A549 (cell line): ENCODE measurements at regions not wholly inside any gene's neighbourhood (a gene's known extent, or its start where the extent isn't known, plus 50 kb on each side); places are given as distances from the start of the nearest gene placed in this dataset.

ENCODE experiments used
- ATAC-seq, 2 experiments: fragments of 200-7000 bp in 1 of 2; fragments of >200 bp in 1 of 2; cut with Nextera tagmentation in 1 of 2; cut with Tn5 transposase in 1 of 2; 3 replicates each; pipeline versions ENCODE4 v1.8.0 to v1.9.1; 2018 to 2020; ENCODE audit warnings: mild to moderate bottlenecking in 1 of 2, moderate library complexity in 1 of 2
- CTCF ChIA-PET: fragments of 300-600 bp; sonication (Branson Sonifier 250); formaldehyde crosslinking; extraction: SDS; loops from one replicate; lab custom pipeline; 2021; ENCODE audit warnings: antibody characterized with exemption, inconsistent platforms; lab: Yijun Ruan, JAX
- POLR2A ChIA-PET: fragments of 350-600 bp; formaldehyde crosslinking; extraction: SDS; loops from one replicate; lab custom pipeline; 2021; ENCODE audit warnings: antibody characterized with exemption, inconsistent platforms; lab: Yijun Ruan, JAX
- DNase-seq, 2 experiments: peaks; one replicate each; pipeline versions ENCODE4 v3.0.0 to v3.0.0-alpha.2; 2011 to 2016; ENCODE audit warnings: low read depth in 1 of 2, low spot score in 1 of 2
- FAIRE-seq: peaks from 2 replicates; lab custom pipeline; 2011; peaks lifted over from hg19 to GRCh38; lab: Jason Lieb, UNC
- H3K27ac ChIP-seq, 2 experiments: fragments of >200 bp; sonication (Bioruptor Twin); formaldehyde crosslinking; 3 replicates each; pipeline ENCODE4 v1.5.1; 2016 to 2017
- H3K4me1 ChIP-seq: fragments of >200 bp; sonication (Bioruptor Twin); formaldehyde crosslinking; 3 replicates; pipeline ENCODE4 v1.6.1; 2016
- H3K4me2 ChIP-seq: fragments of >200 bp; sonication (Bioruptor Twin); formaldehyde crosslinking; 3 replicates; pipeline ENCODE4 v1.6.1; 2016
- H3K4me3 ChIP-seq: fragments of >200 bp; sonication (Bioruptor Twin); formaldehyde crosslinking; 3 replicates; pipeline ENCODE4 v1.5.1; 2016
- H3K9me3 ChIP-seq: fragments of >200 bp; sonication (Bioruptor Twin); formaldehyde crosslinking; 3 replicates; pipeline ENCODE4 v1.6.1; 2016
- ATOH8 ChIP-seq: fragments of 250-450 bp; sonication (Bioruptor Pico); IDR thresholded peaks from 2 replicates; pipeline ENCODE4 v1.5.0; 2020; ENCODE audit warnings: low read depth, mild to moderate bottlenecking, moderate library complexity
- BCL3 ChIP-seq: fragments of >200 bp; sonication (Bioruptor Twin); formaldehyde crosslinking; IDR thresholded peaks from 3 replicates; pipeline ENCODE4 v1.6.1; 2016
- CHD2 ChIP-seq: fragments of 150-350 bp; IDR thresholded peaks from 2 replicates; pipeline ENCODE4 v1.6.1; 2014; ENCODE audit warnings: low read length; ENCODE audit not compliant: partially characterized antibody
- EHF ChIP-seq: fragments of 250-450 bp; sonication (Bioruptor Pico); IDR thresholded peaks from 2 replicates; pipeline ENCODE4 v1.5.0; 2020; ENCODE audit warnings: mild to moderate bottlenecking
- ELK1 ChIP-seq: fragments of 150-350 bp; IDR thresholded peaks from 2 replicates; pipeline ENCODE4 v1.6.1; 2014; ENCODE audit warnings: low read depth, mild to moderate bottlenecking, low read length
- EP300 ChIP-seq, 2 experiments: fragments of >200 bp; sonication (Bioruptor Twin); formaldehyde crosslinking; IDR thresholded peaks; 2 replicates in 1 of 2; 3 replicates in 1 of 2; pipeline ENCODE4 v1.6.1; 2016 to 2017
- ESRRA ChIP-seq: fragments of 150-350 bp; IDR thresholded peaks from 2 replicates; pipeline ENCODE4 v1.6.1; 2014; ENCODE audit warnings: mild to moderate bottlenecking, low read length, borderline replicate concordance
- FOSB ChIP-seq: fragments of 250-450 bp; sonication (Bioruptor Pico); IDR thresholded peaks from 2 replicates; pipeline ENCODE4 v1.5.0; 2020; ENCODE audit warnings: mild to moderate bottlenecking, moderate library complexity
- FOSL2 ChIP-seq, 2 experiments: fragments of 450-650 bp in 1 of 2; fragments of >200 bp in 1 of 2; sonication (Bioruptor Twin) in 1 of 2; formaldehyde crosslinking; IDR thresholded peaks; 2 replicates each; pipeline versions ENCODE4 v1.5.0 to v1.6.1; 2016 to 2020; ENCODE audit warnings: mild to moderate bottlenecking in 1 of 2, moderate library complexity in 1 of 2
- HEYL ChIP-seq: fragments of 250-450 bp; sonication (Bioruptor Pico); IDR thresholded peaks from 2 replicates; pipeline ENCODE4 v1.8.0; 2021; ENCODE audit warnings: mild to moderate bottlenecking, moderate library complexity
- HOXA7 ChIP-seq: fragments of 250-450 bp; sonication (Bioruptor Pico); IDR thresholded peaks from 2 replicates; pipeline ENCODE4 v1.5.0; 2020; ENCODE audit warnings: mild to moderate bottlenecking, moderate library complexity
- HOXB13 ChIP-seq: fragments of 250-450 bp; sonication (Bioruptor Pico); IDR thresholded peaks from 2 replicates; pipeline ENCODE4 v1.5.0; 2020; ENCODE audit warnings: low read depth, mild to moderate bottlenecking, moderate library complexity
- HOXB5 ChIP-seq: fragments of 250-450 bp; sonication (Bioruptor Pico); IDR thresholded peaks from 2 replicates; pipeline ENCODE4 v1.5.0; 2020; ENCODE audit warnings: mild to moderate bottlenecking, moderate library complexity
- KDM1A ChIP-seq: fragments of 200-600 bp; sonication (generic); IDR thresholded peaks from 2 replicates; pipeline ENCODE4 v1.6.1; 2016; ENCODE audit warnings: low read depth, mild to moderate bottlenecking
- KDM5A ChIP-seq: fragments of 200-600 bp; sonication (generic); IDR thresholded peaks from 2 replicates; pipeline ENCODE4 v1.6.1; 2016; ENCODE audit warnings: antibody characterized with exemption, mild to moderate bottlenecking
- MAFK ChIP-seq: fragments of 450-650 bp; IDR thresholded peaks from 2 replicates; pipeline ENCODE4 v1.6.1; 2014; ENCODE audit not compliant: partially characterized antibody
- MYC ChIP-seq: IDR thresholded peaks from 2 replicates; pipeline ENCODE4 v1.6.1; 2012; ENCODE audit warnings: mild to moderate bottlenecking, inconsistent platforms, low read length, improper control_type of control experiment, borderline replicate concordance
- NR3C1 ChIP-seq: fragments of >200 bp; sonication (Bioruptor Twin); formaldehyde crosslinking; IDR thresholded peaks from 3 replicates; pipeline ENCODE4 v1.6.1; 2017
- PHF8 ChIP-seq: fragments of 200-600 bp; sonication (generic); IDR thresholded peaks from 2 replicates; pipeline ENCODE4 v1.6.1; 2016; ENCODE audit warnings: low read depth, mild to moderate bottlenecking, antibody characterized with exemption, moderate library complexity, borderline replicate concordance
- POLR2A ChIP-seq: IDR thresholded peaks from 2 replicates; pipeline ENCODE4 v1.6.1; 2012; ENCODE audit warnings: mild to moderate bottlenecking, low read length
- RARB ChIP-seq: fragments of 250-450 bp; sonication (Bioruptor Pico); IDR thresholded peaks from 2 replicates; pipeline ENCODE4 v1.8.0; 2021; ENCODE audit warnings: mild to moderate bottlenecking, moderate library complexity
- ZSCAN20 ChIP-seq: fragments of 250-450 bp; sonication (Bioruptor Pico); IDR thresholded peaks from 2 replicates; pipeline ENCODE4 v1.8.0; 2022; ENCODE audit warnings: mild to moderate bottlenecking, moderate library complexity
- WGBS: methylation state at CpG from one replicate; pipeline ENCODE4 v1.1.6; 2017; ENCODE audit errors: missing lambda C conversion rate; 5-methylcytosine and 5-hydroxymethylcytosine counted together
- TF ChIP-seq, protein P1 (sequence below): IDR thresholded peaks from 2 replicates; pipeline ENCODE4 v1.6.1; 2012
- TF ChIP-seq, protein P2 (sequence below): IDR thresholded peaks from 2 replicates; pipeline ENCODE4 v1.6.1; 2012; ENCODE audit warnings: low read depth, borderline replicate concordance

GRCh38 chr11:112511911-112512310 lies 251.3 kb upstream of the PLET1 start:
- H3K4me1 ChIP-seq: no peaks in the 10 kb centered on the region
- FAIRE-seq (no peak), DNase-seq (no peak), ATAC-seq (no peak)
- no peak overlapping the region for H3K27ac ChIP-seq
- TF ChIP-seq MAFK (no peak), KDM1A (no peak), HEYL (CRISPR knock-in tag) (no peak), ELK1 (no peak), HOXB5 (CRISPR knock-in tag) (no peak), HOXB13 (CRISPR knock-in tag) (no peak), FOSL2 (IDR thresholded peaks at IDR 0.05) (no peak), FOSL2 (CRISPR knock-in tag; IDR thresholded peaks at IDR 0.05) (no peak), BCL3 (no peak)
- TF ChIP-seq, protein P1, sequence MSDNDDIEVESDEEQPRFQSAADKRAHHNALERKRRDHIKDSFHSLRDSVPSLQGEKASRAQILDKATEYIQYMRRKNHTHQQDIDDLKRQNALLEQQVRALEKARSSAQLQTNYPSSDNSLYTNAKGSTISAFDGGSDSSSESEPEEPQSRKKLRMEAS: no peak
- no peak overlapping the region for H3K4me3 ChIP-seq
- H3K4me2 ChIP-seq: no peak overlapping the region
- no peaks in the 10 kb centered on the region for H3K9me3 ChIP-seq
- CTCF ChIA-PET: interaction anchor here (1.2 kb wide), 1 partner anchor 225 kb away, joined by 3 read pairs; no protein-coding TSS in a partner anchor
- WGBS: 0% methylated on average over 1 of the region's 1 CpG
- POLR2A ChIA-PET: no interaction called here

DNA sequence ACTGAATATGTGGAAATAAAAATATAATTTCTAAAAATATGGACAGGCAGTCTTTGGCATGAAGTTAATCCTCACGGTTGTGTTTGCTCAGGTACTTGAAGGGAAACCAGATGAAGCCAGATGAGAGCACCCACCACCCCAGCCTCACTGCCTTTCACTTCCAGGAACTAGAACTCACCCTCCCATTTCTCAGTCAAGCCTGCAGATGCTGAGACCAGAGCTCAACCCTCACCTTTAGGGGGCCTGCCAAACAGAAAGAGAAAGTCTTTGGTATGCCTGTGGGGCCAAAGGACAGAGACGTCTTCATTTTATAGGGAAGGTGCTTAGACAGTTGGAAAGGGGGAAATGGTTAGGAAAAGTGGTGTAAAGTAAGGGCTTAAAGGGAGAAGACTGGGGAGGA lies 252.8 kb upstream of the PLET1 start:
- no peaks in the 10 kb centered on the region for H3K9me3 ChIP-seq
- TF ChIP-seq HOXA7 (CRISPR knock-in tag) (no peak), MAFK (no peak), ELK1 (no peak), PHF8 (no peak), CHD2 (no peak), EP300 (IDR thresholded peaks at IDR 0.05) (no peak), EHF (no peak), ESRRA (no peak), HEYL (CRISPR knock-in tag) (no peak), POLR2A (no peak), FOSB (CRISPR knock-in tag) (no peak), ATOH8 (CRISPR knock-in tag) (no peak), NR3C1 (no peak), MYC (no peak), HOXB5 (CRISPR knock-in tag) (no peak), ZSCAN20 (CRISPR knock-in tag) (no peak), KDM5A (no peak), RARB (CRISPR knock-in tag) (no peak)
- TF ChIP-seq, protein P2, sequence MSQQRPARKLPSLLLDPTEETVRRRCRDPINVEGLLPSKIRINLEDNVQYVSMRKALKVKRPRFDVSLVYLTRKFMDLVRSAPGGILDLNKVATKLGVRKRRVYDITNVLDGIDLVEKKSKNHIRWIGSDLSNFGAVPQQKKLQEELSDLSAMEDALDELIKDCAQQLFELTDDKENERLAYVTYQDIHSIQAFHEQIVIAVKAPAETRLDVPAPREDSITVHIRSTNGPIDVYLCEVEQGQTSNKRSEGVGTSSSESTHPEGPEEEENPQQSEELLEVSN: no peak
- TF ChIP-seq, protein P1: no peak
- WGBS: 0% methylated on average over 2 of the region's 2 CpGs
- FAIRE-seq (no peak), ATAC-seq (no peak), DNase-seq (no peak)
- H3K4me1 ChIP-seq: no peaks in the 10 kb centered on the region
- H3K4me2 ChIP-seq: no peak overlapping the region
- POLR2A ChIA-PET: no interaction called here
- H3K27ac ChIP-seq: no peak overlapping the region
- CTCF ChIA-PET: no interaction called here
- H3K4me3 ChIP-seq: no peak overlapping the region
